ENCODE measurements at regions not wholly inside any gene's neighbourhood (a gene's known extent, or its start where the extent isn't known, plus 50 kb on each side); places are given as distances from the start of the nearest gene placed in this dataset.

- TF ChIP-seq EZH2phosphoT487 (IDR thresholded peaks at IDR 0.05; ENCODE audit: low read depth, severe bottlenecking, unreplicated experiment) (no peak), CTCF (IDR thresholded peaks at IDR 0.05; ENCODE audit: poor library complexity) (no peak)
Observed at GRCh38 chr11:19359221-19360000, 118.7 kb upstream of the E2F8 start.
